ENCODE measurements at regions not wholly inside any gene's neighbourhood (a gene's known extent, or its start where the extent isn't known, plus 50 kb on each side); places are given as distances from the start of the nearest gene placed in this dataset.

DNA sequence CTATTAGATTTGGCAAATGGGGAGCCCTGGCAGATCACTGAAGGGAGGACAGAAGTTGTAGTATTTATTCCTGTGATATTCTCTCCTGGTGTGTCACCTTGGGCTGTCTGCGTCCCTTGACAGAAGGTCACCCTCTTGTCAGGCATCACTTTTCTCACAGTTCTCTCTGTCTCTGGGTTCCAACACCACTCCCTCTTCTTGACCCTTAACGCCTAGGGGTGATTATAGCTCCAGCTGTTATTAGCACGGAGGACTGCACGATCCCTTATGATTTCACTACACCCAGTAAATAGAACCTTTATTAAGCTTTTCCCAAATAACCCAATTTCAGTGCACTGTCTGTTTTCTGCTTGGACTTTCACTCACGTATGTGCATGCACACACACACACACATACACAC lies 166.3 kb upstream of the TNP1 start:
- DNase-seq, result no peak

DNA sequence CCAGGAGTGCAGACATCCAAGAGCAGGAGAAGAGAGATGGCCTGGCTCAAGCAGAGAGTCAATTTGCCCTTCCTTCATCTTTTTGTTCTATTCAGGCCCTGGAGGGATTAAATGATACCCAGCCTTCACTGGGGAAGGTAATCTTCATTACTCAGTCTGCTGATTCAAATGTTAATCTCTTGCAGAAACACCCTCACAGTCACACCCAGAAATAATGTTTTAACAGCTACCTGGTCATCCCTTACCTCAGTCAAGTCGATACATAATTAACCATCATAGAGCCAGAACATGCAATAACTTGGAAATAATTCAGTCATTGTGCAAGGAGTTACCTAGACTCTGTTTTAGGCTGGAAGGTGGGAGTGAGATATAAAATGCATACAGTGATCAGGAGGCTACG lies 163.7 kb upstream of the TNP1 start:
- DNase-seq, result no peak

- no peak for DNase-seq
Observed at GRCh38 chr2:217017456-217018252, 157.8 kb upstream of the TNP1 start.

GRCh38 chr2:217016796-217017419 lies 157.0 kb upstream of the TNP1 start:
- DNase-seq, result no peak

DNA sequence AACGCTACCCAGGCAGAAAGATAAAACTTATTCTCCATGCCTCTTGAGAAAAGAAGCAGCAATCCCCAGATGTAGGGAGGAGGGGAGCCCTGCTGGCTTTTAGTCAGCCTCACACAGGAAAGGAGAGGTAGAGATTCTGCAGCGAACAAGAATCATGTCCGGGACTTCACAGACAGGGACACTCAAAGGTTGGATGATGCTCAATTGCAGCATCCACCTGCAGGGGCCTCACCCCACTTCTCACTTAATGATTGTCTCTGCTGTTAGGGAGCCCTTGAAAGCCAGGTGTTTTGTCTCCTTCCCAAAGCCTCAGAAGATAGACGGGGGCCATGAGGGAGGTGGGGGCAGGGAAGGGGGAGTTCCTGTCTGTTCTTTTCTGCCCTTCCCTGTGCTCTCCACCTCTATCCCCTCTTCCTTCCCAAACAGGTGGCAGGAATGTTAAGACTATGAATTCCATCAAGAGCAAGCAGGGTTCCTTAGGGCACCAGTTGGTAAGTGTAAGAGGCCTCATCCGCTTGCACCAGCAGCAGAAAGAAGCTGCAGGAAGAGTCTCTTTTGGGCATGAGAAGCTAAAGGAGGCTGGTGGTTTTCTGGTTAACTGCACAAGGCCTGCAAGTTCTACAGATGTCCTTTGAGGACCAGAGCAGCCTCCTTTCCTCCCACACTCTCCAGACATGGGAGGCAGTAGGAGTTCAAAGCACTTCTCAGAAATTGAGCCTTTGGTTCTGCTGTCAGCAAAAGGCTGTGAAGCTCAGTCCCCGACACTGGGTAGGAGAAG lies 154.7 kb upstream of the TNP1 start:
- DNase-seq, result no peak

DNA sequence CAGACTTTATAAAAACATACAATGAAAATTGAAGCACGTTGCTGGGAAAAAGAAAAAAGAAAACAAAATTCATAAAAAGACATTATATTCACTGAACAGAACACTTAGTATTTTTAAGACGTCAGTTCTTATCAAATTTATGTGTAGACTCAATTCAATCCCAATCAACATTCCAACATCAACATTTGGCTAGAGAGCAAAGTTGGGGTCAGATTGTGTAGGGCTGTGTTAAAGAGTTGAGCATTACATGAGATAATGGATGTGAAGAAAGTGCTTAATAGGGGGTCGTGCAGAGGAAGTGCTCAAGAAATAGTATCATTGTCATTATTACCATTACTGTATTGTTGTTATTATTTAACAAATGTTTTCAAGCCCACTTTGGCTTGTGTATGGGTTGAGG lies 154.1 kb upstream of the TNP1 start:
- no peak for DNase-seq

GRCh38 chr2:217011576-217011975 lies 151.7 kb upstream of the TNP1 start:
- no peak for DNase-seq

- no peak for DNase-seq
Observed at GRCh38 chr2:217010173-217010572, 150.3 kb upstream of the TNP1 start.

GRCh38 chr2:217008794-217009193 lies 148.9 kb upstream of the TNP1 start:
- no peak for DNase-seq

- DNase-seq, result no peak
Observed at GRCh38 chr2:217006217-217006616, 146.4 kb upstream of the TNP1 start.

GRCh38 chr2:217004656-217005055 lies 144.8 kb upstream of the TNP1 start:
- no peak for DNase-seq

DNA sequence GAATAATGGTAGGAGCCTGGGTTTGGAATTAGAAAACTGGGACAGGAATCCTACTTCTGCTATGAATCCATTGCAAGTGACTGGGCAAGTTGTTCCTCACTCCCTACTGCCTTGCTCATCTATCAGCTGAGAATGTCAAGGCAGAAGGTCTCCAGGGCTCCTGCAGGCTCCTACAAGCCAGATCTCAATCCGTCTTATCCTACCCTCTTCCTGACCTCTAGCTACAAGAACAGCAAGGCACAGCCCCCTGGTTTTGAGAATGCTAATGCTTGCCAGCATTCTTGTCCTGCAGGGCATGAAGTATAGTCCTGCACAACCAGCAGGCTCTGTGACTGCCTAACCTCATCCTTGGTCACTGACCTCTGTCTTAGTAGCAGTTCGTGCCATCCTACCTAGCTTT lies 141.9 kb upstream of the TNP1 start:
- no peak for DNase-seq

GRCh38 chr2:217000406-217000805 lies 140.5 kb upstream of the TNP1 start:
- no peak for DNase-seq

- no peak for DNase-seq
Observed at GRCh38 chr2:216996279-216996845, 136.5 kb upstream of the TNP1 start.

- DNase-seq, result no peak
Observed at GRCh38 chr2:216994353-216994854, 134.5 kb upstream of the TNP1 start.

DNA sequence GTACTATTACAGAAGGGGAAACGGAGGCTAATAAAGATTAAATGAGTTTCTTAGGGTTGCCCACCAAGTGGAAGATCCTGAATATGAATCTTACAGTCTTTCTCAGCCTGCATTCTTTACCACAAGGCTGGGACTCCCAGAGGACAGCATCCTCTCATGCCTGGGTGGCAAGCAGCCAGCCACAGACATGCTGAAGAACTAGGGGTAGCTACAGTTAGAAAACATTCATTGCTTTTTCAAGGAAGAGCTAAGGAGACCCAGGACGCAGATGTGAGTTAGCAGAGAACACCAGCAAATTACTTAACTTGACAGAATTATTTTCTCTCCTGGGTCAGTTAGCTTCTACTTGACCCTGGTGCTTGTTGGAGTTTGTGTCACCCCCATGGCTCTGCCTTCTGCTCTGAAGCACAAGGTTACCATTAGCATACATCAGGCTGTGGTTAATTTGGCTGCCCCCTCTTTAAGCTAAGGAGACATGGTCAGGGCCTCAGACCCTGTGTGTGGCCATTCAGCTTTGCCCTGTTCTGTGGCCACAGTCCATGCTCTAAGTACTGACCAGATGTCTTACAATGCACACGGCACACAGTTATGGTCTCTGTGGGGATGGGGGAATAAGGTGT lies 132.3 kb upstream of the TNP1 start:
- DNase-seq, result no peak

GRCh38 chr2:216991563-216991962 lies 131.7 kb upstream of the TNP1 start:
- no peak for DNase-seq

- DNase-seq, result no peak
Observed at GRCh38 chr2:216989340-216990129, 129.7 kb upstream of the TNP1 start.

GRCh38 chr2:216987252-216987821 lies 127.5 kb upstream of the TNP1 start:
- DNase-seq, result no peak

DNA sequence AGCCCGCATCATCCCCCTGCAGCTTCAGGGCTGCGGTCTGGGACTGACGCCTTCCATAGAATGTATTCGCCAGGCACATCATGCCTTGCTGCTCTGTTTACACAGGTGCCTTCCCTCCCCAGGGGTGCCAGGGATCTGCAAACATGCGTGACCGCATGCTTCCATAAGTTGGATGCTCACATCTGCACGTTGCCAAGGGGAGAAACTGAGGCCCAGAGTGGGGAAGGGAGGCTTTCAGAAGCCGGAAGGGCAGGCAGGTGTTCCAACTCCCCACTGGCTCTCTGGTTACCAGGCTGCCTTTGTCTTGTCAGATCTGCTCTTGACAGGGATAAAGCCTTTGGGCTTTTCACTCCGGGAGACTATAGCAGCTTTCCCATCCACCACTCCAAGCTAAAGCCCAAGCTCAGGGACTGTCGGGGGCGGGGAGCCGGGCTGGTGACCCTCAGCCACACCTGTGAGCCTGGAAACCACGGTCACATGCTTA lies 125.8 kb upstream of the TNP1 start:
- no peak for DNase-seq

GRCh38 chr2:216984937-216985336 lies 125.1 kb upstream of the TNP1 start:
- DNase-seq, result no peak

Data from occipital lobe (tissue), 1 donor.